IMR-90 (cell line): ENCODE measurements at regions not wholly inside any gene's neighbourhood (a gene's known extent, or its start where the extent isn't known, plus 50 kb on each side); places are given as distances from the start of the nearest gene placed in this dataset.

Experiments used
- ATAC-seq: fragments of 200-7000 bp; cut with Tn5 transposase; 2 replicates; pipeline ENCODE4 v1.9.1; 2020; ENCODE audit warnings: low read depth, mild to moderate bottlenecking, moderate library complexity
- BruUV-seq: library from RNA; stranded (reverse); fragments of 400-500 nt; replicated peaks from 2 replicates; lab custom pipeline; 2021; lab: Mats Ljungman, UMichigan
- CTCF ChIA-PET: fragments of 300-600 bp; formaldehyde crosslinking; extraction: SDS; loops from one replicate; lab custom pipeline; 2021; ENCODE audit warnings: antibody characterized with exemption; lab: Yijun Ruan, JAX
- POLR2A ChIA-PET: fragments of 300-600 bp; sonication (Branson Sonifier 250); formaldehyde crosslinking; loops from one replicate; lab custom pipeline; 2022; ENCODE audit warnings: antibody characterized with exemption; ENCODE audit not compliant: unreplicated experiment; lab: Charles Lee
- DNase-seq: peaks from one replicate; pipeline ENCODE4 v3.0.0; 2013
- H2AFZ ChIP-seq: replicated peaks from 2 replicates; pipeline ENCODE3; 2013; ENCODE audit warnings: low read length, mild to moderate bottlenecking; ENCODE audit not compliant: poor library complexity
- H2AK5ac ChIP-seq: 2 replicates; pipeline ENCODE4 v1.6.1; 2013; ENCODE audit warnings: low read depth, low read length, inconsistent platforms
- H2AK9ac ChIP-seq: replicated peaks from 2 replicates; pipeline ENCODE3; 2013; ENCODE audit warnings: mild to moderate bottlenecking, low read depth, low read length, moderate library complexity; ENCODE audit not compliant: poor library complexity
- H2BK120ac ChIP-seq: 2 replicates; pipeline ENCODE4 v1.6.1; 2013; ENCODE audit warnings: low read depth, low read length, inconsistent platforms
- H2BK15ac ChIP-seq: 3 replicates; pipeline ENCODE4 v1.6.1; 2013; ENCODE audit warnings: low read depth, low read length, inconsistent platforms
- H2BK20ac ChIP-seq: 2 replicates; pipeline ENCODE4 v1.6.1; 2013; ENCODE audit warnings: low read depth, mild to moderate bottlenecking, inconsistent platforms, low read length, moderate library complexity
- H2BK5ac ChIP-seq: 2 replicates; pipeline ENCODE4 v1.6.1; 2013; ENCODE audit warnings: mild to moderate bottlenecking, low read depth, low read length, inconsistent platforms; ENCODE audit not compliant: poor library complexity, severe bottlenecking
- H3K14ac ChIP-seq: replicated peaks from 2 replicates; pipeline ENCODE4 v1.6.1; 2013; ENCODE audit warnings: low read depth, low read length, inconsistent platforms
- H3K18ac ChIP-seq: 2 replicates; pipeline ENCODE4 v1.6.1; 2013; ENCODE audit warnings: low read depth, low read length, control low read depth
- H3K23ac ChIP-seq: 2 replicates; pipeline ENCODE4 v1.6.1; 2013; ENCODE audit warnings: low read depth, low read length, inconsistent platforms
- H3K27ac ChIP-seq: 2 replicates; pipeline ENCODE4 v1.5.1; 2013; ENCODE audit warnings: mild to moderate bottlenecking, control low read depth, low read length; ENCODE audit not compliant: insufficient read depth
- H3K27me3 ChIP-seq: 2 replicates; pipeline ENCODE4 v1.6.1; 2013; ENCODE audit warnings: low read length; ENCODE audit not compliant: control insufficient read depth, insufficient read depth
- H3K36me3 ChIP-seq: 2 replicates; pipeline ENCODE4 v1.6.1; 2013; ENCODE audit warnings: low read length, mixed read lengths; ENCODE audit not compliant: control insufficient read depth, insufficient read depth
- H3K4ac ChIP-seq: 2 replicates; pipeline ENCODE4 v1.6.1; 2013; ENCODE audit warnings: low read depth, low read length, inconsistent platforms
- H3K4me1 ChIP-seq: 2 replicates; pipeline ENCODE4 v1.6.1; 2013; ENCODE audit warnings: low read length, mixed read lengths; ENCODE audit not compliant: control insufficient read depth, insufficient read depth
- H3K4me2 ChIP-seq: 2 replicates; pipeline ENCODE4 v1.6.1; 2013; ENCODE audit warnings: low read depth, mild to moderate bottlenecking, control low read depth, low read length, moderate library complexity
- H3K4me3 ChIP-seq: 2 replicates; pipeline ENCODE4 v1.5.1; 2013; ENCODE audit warnings: low read depth, mild to moderate bottlenecking, control low read depth, low read length, moderate library complexity; ENCODE audit not compliant: insufficient read depth
- H3K56ac ChIP-seq: 2 replicates; pipeline ENCODE4 v1.6.1; 2013; ENCODE audit warnings: low read length, inconsistent platforms; ENCODE audit not compliant: insufficient read depth; ENCODE audit errors: extremely low read depth
- H3K79me1 ChIP-seq, 2 experiments: 2 replicates each; pipeline ENCODE4 v1.6.1; 2013; ENCODE audit warnings: low read length in 2 of 2, inconsistent platforms in 1 of 2, low read depth in 1 of 2
- H3K9ac ChIP-seq: 2 replicates; pipeline ENCODE4 v1.6.1; 2013; ENCODE audit warnings: low read depth, low read length, control low read depth
- H3K9me1 ChIP-seq: 2 replicates; pipeline ENCODE4 v1.6.1; 2013; ENCODE audit warnings: low read length, inconsistent platforms; ENCODE audit not compliant: insufficient read depth
- H3K9me3 ChIP-seq: 2 replicates; pipeline ENCODE4 v1.6.1; 2013; ENCODE audit warnings: low read length; ENCODE audit not compliant: control insufficient read depth, insufficient read depth
- H4K20me1 ChIP-seq: 2 replicates; pipeline ENCODE4 v1.6.1; 2013; ENCODE audit warnings: low read length, inconsistent platforms; ENCODE audit not compliant: insufficient read depth
- H4K5ac ChIP-seq: 2 replicates; pipeline ENCODE4 v1.6.1; 2013; ENCODE audit warnings: mild to moderate bottlenecking, low read depth, low read length, control low read depth
- H4K8ac ChIP-seq, 2 experiments: 2 replicates each; pipeline ENCODE4 v1.6.1; 2013; ENCODE audit warnings: low read depth in 2 of 2, low read length in 2 of 2, control low read depth in 1 of 2, inconsistent platforms in 1 of 2
- H4K91ac ChIP-seq: 2 replicates; pipeline ENCODE4 v1.6.1; 2013; ENCODE audit warnings: low read depth, low read length, inconsistent platforms; ENCODE audit not compliant: insufficient read depth
- CEBPB ChIP-seq: IDR thresholded peaks from 2 replicates; pipeline ENCODE4 v1.6.1; 2012; ENCODE audit warnings: low read depth, low read length, improper control_type of control experiment
- CHD1 ChIP-seq: IDR thresholded peaks from 2 replicates; pipeline ENCODE4 v1.6.1; 2012; ENCODE audit warnings: low read depth, low read length, improper control_type of control experiment
- FOS ChIP-seq: fragments of 150-350 bp; IDR thresholded peaks from 2 replicates; pipeline ENCODE4 v1.6.1; 2016; ENCODE audit warnings: low read depth, low read length
- MAFK ChIP-seq: IDR thresholded peaks from 2 replicates; pipeline ENCODE4 v1.6.1; 2012; ENCODE audit warnings: low read depth, low read length, improper control_type of control experiment
- MXI1 ChIP-seq: IDR thresholded peaks from 2 replicates; pipeline ENCODE4 v1.6.1; 2012; ENCODE audit warnings: low read depth, mild to moderate bottlenecking, low read length, moderate library complexity, borderline replicate concordance
- NFE2L2 ChIP-seq: fragments of 150-350 bp; IDR thresholded peaks from 2 replicates; pipeline ENCODE4 v1.6.1; 2016; ENCODE audit warnings: low read depth, mild to moderate bottlenecking, low read length
- POLR2A ChIP-seq: IDR thresholded peaks from 2 replicates; pipeline ENCODE4 v1.6.1; 2012; ENCODE audit warnings: mild to moderate bottlenecking, low read depth, low read length
- RAD21 ChIP-seq: IDR thresholded peaks from 2 replicates; pipeline ENCODE4 v1.6.1; 2012; ENCODE audit warnings: low read length, improper control_type of control experiment
- RFX5 ChIP-seq: IDR thresholded peaks from 2 replicates; pipeline ENCODE4 v1.8.0; 2012; ENCODE audit warnings: low read depth, mild to moderate bottlenecking, low read length, moderate library complexity
- SMC3 ChIP-seq: fragments of 150-350 bp; IDR thresholded peaks from 2 replicates; pipeline ENCODE4 v1.6.1; 2016; ENCODE audit warnings: low read depth, mild to moderate bottlenecking, antibody characterized with exemption, low read length, moderate library complexity
- WGBS, 2 experiments: methylation state at CpG; one replicate each; pipeline versions ENCODE4 v1.1.5 to v1.1.7; 2013; ENCODE audit warnings: missing lambda C conversion rate in 2 of 2; ENCODE audit not compliant: insufficient read length in 1 of 2; ENCODE audit errors: extremely low coverage in 2 of 2; 5-methylcytosine and 5-hydroxymethylcytosine counted together
- dilution Hi-C: fragments of 300-500 bp; cut with HindIII; formaldehyde crosslinking; loops from one replicate; pipeline ENCODE4 v1.14.3; 2018; ENCODE audit warnings: low sequenced_read_pairs; ENCODE audit not compliant: unreplicated experiment
- in situ Hi-C: fragments of 300-500 bp; cut with MboI; formaldehyde crosslinking; loops from 3 replicates; pipeline ENCODE4 v1.14.3; 2019; ENCODE audit warnings: low sequenced_read_pairs, inconsistent platforms, mixed read lengths
- intact Hi-C: fragments of 100-400 bp; cut with micrococcal nuclease; formaldehyde crosslinking; loops from 2 replicates; pipeline ENCODE4 v1.10.0; 2022
- TF ChIP-seq, protein P1 (sequence below): conservative IDR thresholded peaks from 2 replicates; pipeline ENCODE4 v1.5.1; 2012; ENCODE audit warnings: mild to moderate bottlenecking, low read depth, low read length, improper control_type of control experiment

DNA sequence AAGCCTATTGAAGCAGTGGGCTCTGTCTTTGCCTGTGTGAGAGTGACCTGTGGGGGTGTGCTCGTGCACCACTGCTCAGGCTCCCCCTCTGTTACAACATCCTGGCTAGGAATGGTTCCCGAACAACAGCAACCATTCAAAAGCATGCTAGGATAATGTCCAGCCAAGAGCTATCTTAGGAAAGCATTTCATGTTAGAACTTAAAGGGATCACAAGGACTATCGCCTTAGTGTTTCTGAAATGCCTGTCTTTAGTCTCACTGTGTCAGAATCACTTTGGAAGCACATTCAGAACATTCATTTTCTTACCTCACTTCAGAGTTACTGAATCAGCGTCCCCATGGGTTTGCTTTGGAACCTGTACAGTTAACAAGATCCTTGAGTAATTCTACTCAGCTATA is 134.9 kb upstream of the DSEL start:
- Histone ChIP-seq H3K27ac (no peak overlapping the region), H4K5ac (no peak overlapping the region), H2AK9ac (no peak overlapping the region), H3K4me3 (no peak overlapping the region), H2BK120ac (no peak overlapping the region), H3K4me2 (no peak overlapping the region), H3K23ac (no peak overlapping the region), H2BK20ac (no peak overlapping the region), H3K14ac (no peak overlapping the region), H3K18ac (no peak overlapping the region; the same call in 1 of the 2 replicates), H4K91ac (no peak overlapping the region), H3K79me1 (no peaks in the 10 kb centered on the region), H2BK5ac (no peak overlapping the region), H3K9ac (no peak overlapping the region), H4K8ac (no peak overlapping the region), H4K20me1 (no peaks in the 10 kb centered on the region), H3K9me1 (no peaks in the 10 kb centered on the region), H2BK15ac (no peak overlapping the region), H3K56ac (no peak overlapping the region), H2AK5ac (no peak overlapping the region), H3K27me3 (no peaks in the 10 kb centered on the region), H3K4me1 (no peaks in the 10 kb centered on the region), H3K36me3 (no peaks in the 10 kb centered on the region), H3K4ac (no peak overlapping the region), H3K9me3 (no peaks in the 10 kb centered on the region), H2AFZ (no peak overlapping the region)
- no peak for DNase-seq
- dilution Hi-C loops: no loop called here
- WGBS, 2 experiments: 90% methylated on average over 2 of the region's 4 CpGs; no CpG with 5 or more reads in 1 of the 2 experiments
- no peak for ATAC-seq
- intact Hi-C loops: no loop called here
- in situ Hi-C loops: no loop called here
- no TSS peak for BruUV-seq
- ChIA-PET CTCF (interaction anchor here (1.0 kb wide), 1 partner anchor 19 kb away, joined by 3 read pairs; no protein-coding TSS in a partner anchor), POLR2A (no interaction called here)
- TF ChIP-seq RAD21 (no peak), SMC3 (no peak), NFE2L2 (no peak), MAFK (no peak), MXI1 (no peak), RFX5 (no peak), FOS (no peak), POLR2A (no peak), CHD1 (no peak), CEBPB (no peak)
- TF ChIP-seq, protein P1, sequence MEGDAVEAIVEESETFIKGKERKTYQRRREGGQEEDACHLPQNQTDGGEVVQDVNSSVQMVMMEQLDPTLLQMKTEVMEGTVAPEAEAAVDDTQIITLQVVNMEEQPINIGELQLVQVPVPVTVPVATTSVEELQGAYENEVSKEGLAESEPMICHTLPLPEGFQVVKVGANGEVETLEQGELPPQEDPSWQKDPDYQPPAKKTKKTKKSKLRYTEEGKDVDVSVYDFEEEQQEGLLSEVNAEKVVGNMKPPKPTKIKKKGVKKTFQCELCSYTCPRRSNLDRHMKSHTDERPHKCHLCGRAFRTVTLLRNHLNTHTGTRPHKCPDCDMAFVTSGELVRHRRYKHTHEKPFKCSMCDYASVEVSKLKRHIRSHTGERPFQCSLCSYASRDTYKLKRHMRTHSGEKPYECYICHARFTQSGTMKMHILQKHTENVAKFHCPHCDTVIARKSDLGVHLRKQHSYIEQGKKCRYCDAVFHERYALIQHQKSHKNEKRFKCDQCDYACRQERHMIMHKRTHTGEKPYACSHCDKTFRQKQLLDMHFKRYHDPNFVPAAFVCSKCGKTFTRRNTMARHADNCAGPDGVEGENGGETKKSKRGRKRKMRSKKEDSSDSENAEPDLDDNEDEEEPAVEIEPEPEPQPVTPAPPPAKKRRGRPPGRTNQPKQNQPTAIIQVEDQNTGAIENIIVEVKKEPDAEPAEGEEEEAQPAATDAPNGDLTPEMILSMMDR: no peak
